LNCaP clone FGC (cell line): ENCODE measurements at regions not wholly inside any gene's neighbourhood (a gene's known extent, or its start where the extent isn't known, plus 50 kb on each side); places are given as distances from the start of the nearest gene placed in this dataset.
"Not testable (repeated sequence)": the region's sequence is repeated elsewhere in the genome, so short reads cannot be mapped to it uniquely, and the experiment has no call there.

Experiments used
- DNase-seq: peaks from one replicate; pipeline ENCODE4 v3.0.0-alpha.2; 2011; ENCODE audit warnings: low read depth
- H3K4me3 ChIP-seq: 2 replicates; pipeline ENCODE4 v1.5.1; 2011; ENCODE audit warnings: mild to moderate bottlenecking, low read depth, low read length, control low read depth
- CTCF ChIP-seq: IDR thresholded peaks from 2 replicates; pipeline ENCODE4 v1.5.1; 2012; ENCODE audit warnings: mild to moderate bottlenecking; ENCODE audit not compliant: control insufficient read depth, insufficient read depth; ENCODE audit errors: extremely low read depth

GRCh38 chr3:55156851-55157650 is 229.2 kb upstream of the LRTM1 start:
- DNase-seq = no peak
- no peak for TF ChIP-seq CTCF
- H3K4me3 ChIP-seq = no peak overlapping the region

GRCh38 chr3:55147856-55148720 is 220.2 kb upstream of the LRTM1 start:
- H3K4me3 ChIP-seq = no peak overlapping the region
- no peak for TF ChIP-seq CTCF
- DNase-seq = no peak

GRCh38 chr3:55147406-55147805 is 219.5 kb upstream of the LRTM1 start:
- no peak for DNase-seq
- no peak for TF ChIP-seq CTCF
- no peak overlapping the region for H3K4me3 ChIP-seq

- no peak for TF ChIP-seq CTCF
- no peak for DNase-seq
- H3K4me3 ChIP-seq = no peak overlapping the region
Measured at GRCh38 chr3:55146216-55146615, 218.4 kb upstream of the LRTM1 start.

GRCh38 chr3:55144015-55144673 is 216.3 kb upstream of the LRTM1 start:
- no peak for TF ChIP-seq CTCF
- H3K4me3 ChIP-seq = no peak overlapping the region
- DNase-seq = no peak

GRCh38 chr3:55143336-55143735 is 215.5 kb upstream of the LRTM1 start:
- no peak for TF ChIP-seq CTCF
- DNase-seq = no peak
- no peak overlapping the region for H3K4me3 ChIP-seq

- not testable (repeated sequence) for H3K4me3 ChIP-seq, DNase-seq
Measured at GRCh38 chr3:55136291-55136690, 208.4 kb upstream of the LRTM1 start.
